B cell (primary cell): ENCODE measurements at regions not wholly inside any gene's neighbourhood (a gene's known extent, or its start where the extent isn't known, plus 50 kb on each side); places are given as distances from the start of the nearest gene placed in this dataset.

Source experiments
- ATAC-seq: fragments of 200-7000 bp; cut with Tn5 transposase; one replicate; pipeline ENCODE4 v1.10.0; 2021; ENCODE audit warnings: low read depth, mild to moderate bottlenecking, moderate number of reproducible peaks, moderate library complexity
- CTCF ChIA-PET: fragments of 350-600 bp; sonication (Branson Sonifier 250); formaldehyde crosslinking; loops from one replicate; lab custom pipeline; 2021; ENCODE audit warnings: antibody characterized with exemption, inconsistent platforms; lab: Charles Lee
- POLR2A ChIA-PET: fragments of 350-600 bp; sonication (Branson Sonifier 250); formaldehyde crosslinking; loops from one replicate; lab custom pipeline; 2021; ENCODE audit warnings: antibody characterized with exemption; lab: Charles Lee
- DNase-seq: peaks from one replicate; pipeline ENCODE4 v3.0.0; 2013
- H2AFZ ChIP-seq: 2 replicates; pipeline ENCODE4 v1.6.1; 2012; ENCODE audit warnings: mild to moderate bottlenecking, low read depth, low read length; ENCODE audit not compliant: insufficient read depth, poor library complexity, severe bottlenecking
- H3K27ac ChIP-seq, 2 donors: 1 replicate in 1 of 2; 2 replicates in 1 of 2; pipeline ENCODE4 v1.5.1; 2012 to 2013; ENCODE audit warnings: low read length in 2 of 2, mild to moderate bottlenecking in 2 of 2, moderate library complexity in 1 of 2
- H3K27me3 ChIP-seq, 4 experiments: fragments of 200-600 bp in 1 of 4; sonication (generic) in 1 of 4; replicated peaks in 1 of 4; 1 replicate in 2 of 4; 2 replicates in 2 of 4; pipeline versions ENCODE4 v1.6.1 to v1.7.0; 2013 to 2016; ENCODE audit warnings: low read length in 3 of 4, mild to moderate bottlenecking in 2 of 4, mixed read lengths in 1 of 4, moderate library complexity in 1 of 4; ENCODE audit not compliant: insufficient read depth in 4 of 4, control insufficient read depth in 3 of 4; ENCODE audit errors: control extremely low read depth in 1 of 4
- H3K36me3 ChIP-seq, 2 experiments: replicated peaks in 1 of 2; 1 replicate in 1 of 2; 2 replicates in 1 of 2; pipeline versions ENCODE4 v1.6.1 to v1.7.1; 2013; ENCODE audit warnings: low read length in 1 of 2; ENCODE audit not compliant: insufficient read depth in 2 of 2, control insufficient read depth in 1 of 2; ENCODE audit errors: control extremely low read depth in 1 of 2, extremely low read depth in 1 of 2
- H3K4me1 ChIP-seq, 2 donors: fragments of 200-600 bp in 1 of 2; sonication (generic) in 1 of 2; 1 replicate in 1 of 2; 2 replicates in 1 of 2; pipeline versions ENCODE4 v1.5.1 to v1.6.1; 2013 to 2017; ENCODE audit warnings: low read length in 2 of 2; ENCODE audit not compliant: control insufficient read depth in 2 of 2, insufficient read depth in 2 of 2
- H3K4me2 ChIP-seq: replicated peaks from 2 replicates; pipeline ENCODE3; 2012; ENCODE audit warnings: mild to moderate bottlenecking, low read depth, low read length; ENCODE audit not compliant: poor library complexity, severe bottlenecking
- H3K4me3 ChIP-seq, 5 experiments: fragments of 200-600 bp in 1 of 5; sonication (generic) in 1 of 5; 1 replicate in 3 of 5; 2 replicates in 2 of 5; pipeline versions ENCODE4 v1.5.1 to v1.7.0; 2011 to 2016; ENCODE audit warnings: low read length in 4 of 5, mild to moderate bottlenecking in 4 of 5, low read depth in 2 of 5, control low read depth in 1 of 5, moderate library complexity in 1 of 5; ENCODE audit not compliant: insufficient read depth in 1 of 5; ENCODE audit errors: control extremely low read depth in 1 of 5, extremely low read depth in 1 of 5
- H3K79me2 ChIP-seq: fragments of 200-600 bp; sonication (generic); one replicate; pipeline ENCODE4 v1.6.0; 2016; ENCODE audit warnings: low read length; ENCODE audit not compliant: control insufficient read depth, insufficient read depth
- H3K9ac ChIP-seq: fragments of 200-600 bp; sonication (generic); 2 replicates; pipeline ENCODE4 v1.6.1; 2017; ENCODE audit warnings: mild to moderate bottlenecking, low read length, moderate library complexity
- H3K9me3 ChIP-seq, 3 donors: one replicate each; pipeline versions ENCODE4 v1.6.1 to v1.7.1; 2013; ENCODE audit warnings: low read length in 2 of 3; ENCODE audit not compliant: control insufficient read depth in 2 of 3, insufficient read depth in 1 of 3; ENCODE audit errors: control extremely low read depth in 1 of 3
- H4K20me1 ChIP-seq: 2 replicates; pipeline ENCODE4 v1.6.0; 2012; ENCODE audit warnings: mild to moderate bottlenecking, low read length; ENCODE audit not compliant: insufficient read depth, control insufficient read depth, poor library complexity, severe bottlenecking
- H3K27ac Mint-ChIP-seq: one replicate; pipeline ENCODE4 v1.8.0; 2021; ENCODE audit warnings: mixed read lengths
- H3K27me3 Mint-ChIP-seq: one replicate; pipeline ENCODE4 v1.8.0; 2021; ENCODE audit warnings: mixed read lengths
- H3K4me1 Mint-ChIP-seq: one replicate; pipeline ENCODE4 v1.8.0; 2021; ENCODE audit warnings: mixed read lengths
- H3K4me3 Mint-ChIP-seq: one replicate; pipeline ENCODE4 v1.8.0; 2021; ENCODE audit warnings: mixed read lengths
- H3K9me3 Mint-ChIP-seq: one replicate; pipeline ENCODE4 v1.8.0; 2022; ENCODE audit warnings: mixed read lengths; ENCODE audit not compliant: insufficient read depth
- CTCF ChIP-seq: fragments of 200-600 bp; IDR thresholded peaks from one replicate; pipeline ENCODE4 v1.8.0; 2022; ENCODE audit warnings: antibody characterized with exemption, mild to moderate bottlenecking
- EZH2 ChIP-seq: IDR thresholded peaks from 2 replicates; pipeline ENCODE4 v1.6.1; 2012; ENCODE audit warnings: borderline replicate concordance, low read depth, mild to moderate bottlenecking, moderate library complexity, low read length; ENCODE audit not compliant: insufficient read depth, poor library complexity, severe bottlenecking
- WGBS: methylation state at CpG from one replicate; pipeline ENCODE4 v1.1.5; 2013; ENCODE audit warnings: missing lambda C conversion rate; ENCODE audit not compliant: insufficient coverage; 5-methylcytosine and 5-hydroxymethylcytosine counted together
- intact Hi-C: fragments of 100-400 bp; cut with micrococcal nuclease; formaldehyde crosslinking; loops from one replicate; pipeline ENCODE4 v1.10.0; 2022

GRCh38 chr16:50972876-50973275, 178.2 kb downstream of the SALL1 start:
- no peak overlapping the region for H3K27ac Mint-ChIP-seq
- Histone ChIP-seq H3K79me2 (no peaks in the 10 kb centered on the region), H3K27ac (no peak overlapping the region), H3K27me3 (no peaks in the 10 kb centered on the region), H4K20me1 (no peaks in the 10 kb centered on the region), H3K4me3 (no peak overlapping the region), H3K4me2 (no peak overlapping the region), H2AFZ (no peak overlapping the region), H3K36me3 (no peaks in the 10 kb centered on the region), H3K9me3 (peaks cover 0 to 10% (median 0%) of the 10 kb centered on the region in 3 donors), H3K9ac (no peak overlapping the region), H3K4me1 (no peaks in the 10 kb centered on the region)
- H3K27me3 Mint-ChIP-seq: peaks cover 11% of the 10 kb centered on the region
- intact Hi-C loops: no loop called here
- POLR2A ChIA-PET: no interaction called here
- peaks cover 5% of the 10 kb centered on the region for H3K4me1 Mint-ChIP-seq
- ATAC-seq (no peak), DNase-seq (no peak)
- no peak overlapping the region for H3K4me3 Mint-ChIP-seq
- 100% methylated on average over 1 of the region's 2 CpGs for WGBS
- no peaks in the 10 kb centered on the region for H3K9me3 Mint-ChIP-seq
- TF ChIP-seq CTCF: no peak
- no peak for TF ChIP-seq EZH2
- CTCF ChIA-PET: no interaction called here

GRCh38 chr16:50970281-50970680, 180.8 kb downstream of the SALL1 start:
- ChIA-PET CTCF (no interaction called here), POLR2A (no interaction called here)
- no peak overlapping the region for H2AFZ ChIP-seq
- H4K20me1 ChIP-seq: no peaks in the 10 kb centered on the region
- peaks cover 0 to 10% (median 0%) of the 10 kb centered on the region in 3 donors for H3K9me3 ChIP-seq
- H3K27me3 ChIP-seq: no peaks in the 10 kb centered on the region
- Mint-ChIP-seq H3K27me3 (peaks cover 14% of the 10 kb centered on the region), H3K4me1 (peaks cover 5% of the 10 kb centered on the region), H3K9me3 (no peaks in the 10 kb centered on the region), H3K27ac (no peak overlapping the region), H3K4me3 (no peak overlapping the region)
- no peak overlapping the region for H3K9ac ChIP-seq
- no peak for DNase-seq
- H3K36me3 ChIP-seq: no peaks in the 10 kb centered on the region
- no CpG with 5 or more reads among the region's 3 CpGs for WGBS
- intact Hi-C loops: no loop called here
- H3K4me3 ChIP-seq: no peak overlapping the region
- H3K4me2 ChIP-seq: no peak overlapping the region
- no peak for ATAC-seq
- H3K79me2 ChIP-seq: no peaks in the 10 kb centered on the region
- H3K4me1 ChIP-seq: no peaks in the 10 kb centered on the region
- TF ChIP-seq CTCF: no peak
- no peak for TF ChIP-seq EZH2
- no peak overlapping the region for H3K27ac ChIP-seq
